ENCODE measurements at regions not wholly inside any gene's neighbourhood (a gene's known extent, or its start where the extent isn't known, plus 50 kb on each side); places are given as distances from the start of the nearest gene placed in this dataset.
"Not testable (repeated sequence)": the region's sequence is repeated elsewhere in the genome, so short reads cannot be mapped to it uniquely, and the experiment has no call there.

DNA sequence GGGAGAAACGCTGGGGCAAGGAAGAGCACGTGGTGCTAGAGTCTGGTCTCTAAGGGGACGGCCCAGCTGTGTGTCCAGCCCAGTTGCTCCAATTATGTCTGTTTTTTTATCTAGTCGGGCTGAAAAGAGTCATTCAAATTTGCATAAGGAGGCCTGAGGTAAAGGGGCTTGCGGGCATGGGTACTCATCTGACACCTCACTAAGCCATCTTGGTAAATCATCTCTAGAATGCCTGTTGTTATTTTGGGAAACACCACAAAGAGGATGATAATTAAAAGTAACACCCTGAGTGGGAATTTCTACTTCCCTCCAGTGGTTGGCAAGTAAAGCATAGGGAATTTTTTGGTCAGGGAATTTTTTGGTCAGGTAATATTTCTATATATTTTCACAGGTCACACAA is 196.1 kb upstream of the ALG10B start:
- Histone ChIP-seq H3K4me1 (replicated peaks in 1 of 2) (no peaks in the 10 kb centered on the region), H3K4me3 (no peak overlapping the region), H3K36me3 (replicated peaks in 1 of 2) (no peaks in the 10 kb centered on the region), H3K27ac (no peak overlapping the region), H3K27me3 (no peaks in the 10 kb centered on the region), H3K9me3 (replicated peaks in 1 of 3) (no peaks in the 10 kb centered on the region)
- DNase-seq = no peak
- intact Hi-C loops (cut with DNase I) = no loop called here
- TF ChIP-seq POLR2A (IDR thresholded peaks at IDR 0.05) = no peak
- TF ChIP-seq, protein P1, sequence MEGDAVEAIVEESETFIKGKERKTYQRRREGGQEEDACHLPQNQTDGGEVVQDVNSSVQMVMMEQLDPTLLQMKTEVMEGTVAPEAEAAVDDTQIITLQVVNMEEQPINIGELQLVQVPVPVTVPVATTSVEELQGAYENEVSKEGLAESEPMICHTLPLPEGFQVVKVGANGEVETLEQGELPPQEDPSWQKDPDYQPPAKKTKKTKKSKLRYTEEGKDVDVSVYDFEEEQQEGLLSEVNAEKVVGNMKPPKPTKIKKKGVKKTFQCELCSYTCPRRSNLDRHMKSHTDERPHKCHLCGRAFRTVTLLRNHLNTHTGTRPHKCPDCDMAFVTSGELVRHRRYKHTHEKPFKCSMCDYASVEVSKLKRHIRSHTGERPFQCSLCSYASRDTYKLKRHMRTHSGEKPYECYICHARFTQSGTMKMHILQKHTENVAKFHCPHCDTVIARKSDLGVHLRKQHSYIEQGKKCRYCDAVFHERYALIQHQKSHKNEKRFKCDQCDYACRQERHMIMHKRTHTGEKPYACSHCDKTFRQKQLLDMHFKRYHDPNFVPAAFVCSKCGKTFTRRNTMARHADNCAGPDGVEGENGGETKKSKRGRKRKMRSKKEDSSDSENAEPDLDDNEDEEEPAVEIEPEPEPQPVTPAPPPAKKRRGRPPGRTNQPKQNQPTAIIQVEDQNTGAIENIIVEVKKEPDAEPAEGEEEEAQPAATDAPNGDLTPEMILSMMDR (IDR thresholded peaks at IDR 0.05) = no peak
- 55 to 77% (median 63%) methylated on average over 5 of the region's 5 CpGs for WGBS, 4 donors

DNA sequence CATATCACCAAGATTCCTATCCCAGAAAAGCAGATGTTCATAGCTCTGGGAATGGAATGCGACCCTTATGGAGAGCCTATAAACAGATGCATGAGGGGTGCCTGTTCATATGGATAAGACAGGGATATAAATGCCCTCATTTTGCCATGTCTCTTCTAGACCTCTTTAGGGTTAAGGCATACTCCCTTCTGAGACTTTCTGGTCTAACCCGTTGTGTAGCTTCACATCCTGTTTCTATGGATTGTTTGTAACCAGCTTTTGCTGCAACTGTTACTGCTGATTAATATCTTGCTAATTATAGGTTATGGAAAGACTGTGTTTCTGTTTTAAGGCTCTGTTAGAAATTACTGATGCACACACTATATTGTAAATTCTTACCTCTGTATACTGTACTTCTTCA is 193.5 kb upstream of the ALG10B start:
- H3K36me3 ChIP-seq (replicated peaks in 1 of 2); H3K9me3 ChIP-seq (replicated peaks in 1 of 3); DNase-seq; H3K4me3 ChIP-seq; H3K27me3 ChIP-seq; intact Hi-C loops (cut with DNase I); H3K4me1 ChIP-seq (replicated peaks in 1 of 2); H3K27ac ChIP-seq: not testable (repeated sequence)
- WGBS, 4 donors = 66 to 83% (median 72%) methylated on average over 2 of the region's 2 CpGs

DNA sequence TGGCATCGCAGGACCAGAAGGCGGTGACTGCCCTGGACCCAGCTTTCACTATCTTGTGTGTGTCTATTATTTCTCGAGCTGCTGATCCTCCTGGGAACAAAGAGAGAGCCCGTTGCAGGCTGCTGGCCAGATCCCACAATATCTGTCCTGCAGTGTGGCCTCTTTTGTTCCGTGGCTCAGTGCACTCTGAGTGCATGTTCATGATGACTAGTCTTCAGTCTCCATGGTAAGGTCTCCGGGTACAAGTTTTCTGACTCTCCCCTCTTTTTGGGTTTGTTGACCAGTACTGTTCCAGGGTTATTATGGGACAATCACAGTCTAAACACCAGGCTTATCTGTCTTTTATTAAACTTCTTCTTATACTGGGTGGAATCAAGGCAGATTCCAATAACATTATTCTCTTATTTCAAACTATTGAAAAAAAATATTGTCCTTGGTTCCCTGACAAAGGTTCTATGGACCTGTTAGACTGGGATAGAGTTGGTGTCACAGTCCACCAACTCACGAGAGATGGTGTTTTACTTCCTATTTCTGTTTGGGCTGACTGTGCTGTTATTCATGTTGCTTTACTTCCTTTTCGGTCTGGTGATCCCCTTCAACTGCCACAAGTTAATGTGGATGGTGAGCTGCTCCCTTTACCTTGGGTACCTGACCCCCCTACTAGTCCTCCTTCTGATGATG is 192.9 kb upstream of the ALG10B start:
- Histone ChIP-seq H3K4me1 (replicated peaks in 1 of 2) (no peaks in the 10 kb centered on the region), H3K27ac (no peak overlapping the region), H3K9me3 (replicated peaks in 1 of 3) (no peaks in the 10 kb centered on the region), H3K4me3 (no peak overlapping the region), H3K27me3 (no peaks in the 10 kb centered on the region), H3K36me3 (replicated peaks in 1 of 2) (no peaks in the 10 kb centered on the region)
- no peak for DNase-seq
- 56 to 75% (median 65%) methylated on average over 8 of the region's 8 CpGs for WGBS, 4 donors
- intact Hi-C loops (cut with DNase I) = no loop called here
- TF ChIP-seq, protein P1 (IDR thresholded peaks at IDR 0.05) = no peak
- TF ChIP-seq POLR2A (IDR thresholded peaks at IDR 0.05) = no peak

DNA sequence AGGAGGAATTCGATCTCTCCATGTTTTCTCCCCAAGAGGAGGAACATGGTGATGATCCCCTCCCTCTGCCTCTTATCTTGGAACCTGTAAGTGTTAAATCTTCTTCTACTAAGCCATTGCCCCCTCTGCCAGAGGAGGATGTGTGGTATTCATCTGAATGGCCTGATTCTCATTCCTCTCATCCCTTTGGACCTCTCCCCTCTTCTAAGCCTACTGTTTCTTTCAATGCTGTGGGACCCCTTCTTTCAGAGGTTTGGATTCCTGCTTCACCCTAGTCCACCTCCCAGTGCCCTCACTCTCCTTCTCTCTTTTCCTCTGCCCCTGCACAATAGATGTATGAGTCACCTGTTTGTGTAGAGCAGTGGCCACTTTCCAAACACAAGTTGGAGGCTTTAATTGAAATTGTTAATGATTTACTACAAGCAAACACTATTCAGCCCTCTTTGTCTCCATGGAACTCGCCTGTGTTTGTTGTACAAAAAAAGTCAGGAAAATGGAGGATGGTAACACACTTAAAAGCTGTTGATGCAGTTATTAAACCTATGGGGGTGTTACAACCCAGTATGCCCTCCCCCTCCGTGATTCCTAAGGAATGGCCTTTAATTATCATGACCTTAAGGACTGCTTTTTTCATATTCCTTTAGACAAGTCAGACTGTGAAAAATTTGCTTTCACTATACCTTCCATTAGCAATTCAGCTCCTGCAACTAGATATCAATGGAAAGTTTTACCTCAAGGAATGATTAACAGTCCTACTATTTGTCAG is 192.1 kb upstream of the ALG10B start:
- Histone ChIP-seq H3K9me3 (replicated peaks in 1 of 3) (no peaks in the 10 kb centered on the region), H3K4me3 (no peak overlapping the region)
- intact Hi-C loops (cut with DNase I) = no loop called here

More for the DNA sequence above, 192.1 kb upstream of the ALG10B start:
- Histone ChIP-seq H3K4me1 (replicated peaks in 1 of 2) (no peaks in the 10 kb centered on the region), H3K27ac (no peak overlapping the region), H3K36me3 (replicated peaks in 1 of 2) (no peaks in the 10 kb centered on the region), H3K27me3 (no peaks in the 10 kb centered on the region)
- WGBS, 4 donors = 23 to 44% (median 32%) methylated on average over 3 of the region's 3 CpGs
- TF ChIP-seq, protein P1 (IDR thresholded peaks at IDR 0.05) = no peak
- no peak for TF ChIP-seq POLR2A (IDR thresholded peaks at IDR 0.05)
- DNase-seq = no peak

Data from adrenal gland (tissue), 9 donors.